Ecto neural progenitor cell (in vitro differentiated cells): ENCODE measurements at regions not wholly inside any gene's neighbourhood (a gene's known extent, or its start where the extent isn't known, plus 50 kb on each side); places are given as distances from the start of the nearest gene placed in this dataset.

Experiments used
- DNase-seq: peaks from one replicate; pipeline ENCODE4 v3.0.0-alpha.2; 2018; ENCODE audit warnings: low spot score

DNA sequence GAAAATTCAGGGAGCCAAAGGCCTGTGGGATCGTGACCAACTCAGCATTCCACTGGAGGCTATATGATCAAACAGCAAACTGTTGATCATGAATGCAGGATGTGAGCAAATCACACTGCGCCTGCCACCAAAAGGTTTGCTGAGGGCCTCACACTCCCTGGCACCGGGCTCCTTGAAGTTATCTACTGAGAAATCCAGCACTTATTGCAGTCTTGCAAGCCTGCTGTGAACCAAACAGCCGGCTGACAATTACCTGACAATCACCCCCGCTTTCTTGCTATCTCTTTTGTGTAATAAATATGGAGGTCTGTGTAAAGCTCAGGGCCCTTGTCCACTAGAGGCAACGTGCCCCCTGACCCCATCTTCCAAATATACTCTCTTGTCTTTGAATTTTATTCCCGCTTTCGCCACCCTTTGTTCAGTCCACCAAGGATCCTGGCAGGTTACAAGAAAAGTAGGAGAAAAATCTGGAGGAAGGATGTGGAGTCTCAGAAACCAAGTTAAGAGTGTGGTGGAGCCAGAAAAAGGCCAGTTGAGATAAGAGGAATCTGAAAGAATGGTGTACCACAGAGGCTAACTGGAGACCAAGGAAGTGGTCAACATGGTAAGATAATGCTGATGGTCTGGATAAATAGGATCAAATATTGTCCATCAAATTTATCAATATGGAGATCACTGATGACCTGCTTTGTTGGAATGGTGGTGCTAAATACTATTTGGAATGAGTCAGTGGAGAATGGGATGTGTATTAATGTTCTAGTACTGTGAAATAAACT lies 229.2 kb downstream of the ALX1 start:
- DNase-seq, result no peak

DNA sequence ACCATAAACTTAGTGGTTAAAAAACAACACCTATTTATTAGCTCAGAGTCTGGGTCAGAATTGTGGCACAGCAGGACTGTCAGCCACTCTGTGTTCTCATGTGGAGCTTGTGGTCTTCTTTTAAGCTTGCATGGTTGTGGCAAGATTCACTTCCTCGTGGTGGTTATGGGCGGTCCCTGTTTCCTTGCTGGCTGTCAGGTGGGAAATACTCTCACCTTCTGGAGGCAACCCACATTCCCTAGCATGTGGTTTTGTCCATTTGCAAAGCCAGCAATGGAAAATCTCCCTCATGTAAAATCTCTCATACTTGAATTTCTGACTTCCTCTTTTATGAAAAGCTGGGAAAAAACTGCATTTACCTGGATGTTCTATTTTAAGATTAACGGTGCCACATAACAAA lies 229.8 kb downstream of the ALX1 start:
- no peak for DNase-seq

DNA sequence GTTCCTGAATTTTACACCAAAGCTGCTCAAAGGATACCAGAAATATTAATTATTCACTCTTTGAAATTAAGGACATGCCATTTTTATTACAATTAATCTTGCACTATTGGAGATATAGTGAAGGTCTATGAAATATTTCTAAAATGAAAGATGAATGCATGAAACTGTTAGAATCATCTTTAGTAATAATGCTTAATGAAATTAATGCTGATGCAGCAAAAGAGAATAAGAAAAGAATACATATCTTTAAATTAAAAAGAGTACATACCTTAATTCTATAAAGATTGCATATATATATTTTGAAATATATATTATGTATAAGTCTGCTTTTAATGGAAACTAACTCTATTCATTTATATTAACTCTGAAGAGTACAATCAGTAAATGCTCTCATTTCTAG lies 236.0 kb downstream of the ALX1 start:
- DNase-seq, result no peak

DNA sequence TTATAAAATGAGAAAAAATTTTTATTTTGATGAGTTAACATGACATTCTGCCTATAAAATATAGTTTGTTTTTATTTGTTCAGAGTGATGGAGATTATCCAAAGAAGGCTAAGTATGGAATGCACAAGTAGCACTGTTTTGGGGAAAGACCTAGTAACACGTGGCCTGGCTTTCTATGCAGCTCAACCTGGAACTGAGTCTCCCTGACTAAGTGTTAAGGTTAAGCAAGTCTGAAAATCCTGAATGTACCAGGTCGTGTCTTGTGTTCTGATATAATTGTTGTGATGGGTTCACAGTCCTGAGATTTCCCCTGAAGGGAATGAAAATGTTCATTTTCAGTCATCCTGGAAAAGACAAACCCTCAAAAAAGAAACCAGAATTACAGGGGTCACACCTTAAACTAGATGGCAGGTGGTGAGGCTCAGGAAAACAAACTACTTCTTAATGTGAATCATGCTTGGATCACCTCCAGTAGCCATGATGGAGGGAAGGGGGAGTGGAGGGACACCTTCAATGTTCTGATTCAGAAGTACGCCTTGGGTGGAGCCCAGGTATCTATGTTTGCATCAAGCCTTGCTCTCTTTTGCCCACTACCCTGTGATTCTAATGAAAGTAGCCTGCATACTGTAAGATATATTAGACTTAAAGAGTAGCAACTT lies 236.8 kb downstream of the ALX1 start:
- no peak for DNase-seq

DNA sequence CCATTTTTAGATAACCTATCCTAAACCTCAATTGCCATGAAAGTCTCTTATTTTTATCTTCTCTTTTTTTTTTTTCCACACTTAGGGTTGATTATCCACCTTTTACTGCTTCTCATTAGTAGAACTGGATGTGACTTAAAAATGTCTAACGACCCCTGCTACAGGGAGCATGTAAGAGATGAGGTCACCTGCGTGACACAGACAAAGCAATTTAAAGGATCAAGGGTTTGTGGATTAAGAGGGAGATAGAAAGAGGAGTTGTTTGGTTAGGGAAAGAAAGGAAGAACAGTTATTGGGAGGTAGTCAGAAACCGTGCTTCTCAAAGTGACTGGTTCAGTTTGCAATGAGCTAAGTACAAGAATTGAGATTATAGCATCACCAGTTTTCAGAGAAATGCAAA lies 239.1 kb downstream of the ALX1 start:
- DNase-seq, result no peak

DNA sequence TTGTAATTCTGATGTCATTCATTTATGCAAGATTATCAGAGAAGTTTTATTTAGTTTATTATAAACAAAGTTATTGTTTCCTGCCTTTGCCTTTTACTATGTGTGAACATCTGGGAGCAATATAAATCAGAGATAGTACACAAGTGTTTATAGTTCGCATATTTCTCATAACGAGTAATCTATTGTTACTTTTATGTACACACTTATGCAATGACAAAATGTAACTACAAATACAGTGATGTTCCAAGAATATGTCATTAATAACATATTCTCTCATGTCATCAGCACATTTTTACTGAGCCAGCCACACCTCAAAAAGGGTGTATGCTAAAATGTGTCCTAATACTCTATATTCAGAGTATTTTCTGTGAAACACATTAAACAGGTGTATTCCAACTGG lies 243.2 kb downstream of the ALX1 start:
- DNase-seq, result no peak

DNA sequence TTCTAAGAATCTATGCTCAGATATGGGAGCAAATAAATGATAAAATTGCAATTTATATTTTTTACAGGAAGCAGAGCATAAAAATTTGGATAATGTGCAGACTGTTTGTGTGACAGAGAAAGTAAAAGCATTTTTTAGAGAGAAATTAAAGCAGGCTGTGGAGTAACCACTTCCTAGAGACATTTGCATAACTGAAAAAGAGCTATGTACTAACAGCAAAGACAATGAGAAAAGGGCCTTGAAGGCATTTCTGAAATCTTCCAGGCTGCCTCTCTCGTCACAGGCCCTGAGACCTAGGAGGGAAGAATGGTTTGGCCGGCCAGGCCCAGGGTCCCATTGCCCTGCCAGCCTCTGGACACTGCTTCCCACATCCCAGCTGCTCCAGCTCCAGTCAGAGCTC lies 247.2 kb downstream of the ALX1 start:
- DNase-seq, result no peak

DNA sequence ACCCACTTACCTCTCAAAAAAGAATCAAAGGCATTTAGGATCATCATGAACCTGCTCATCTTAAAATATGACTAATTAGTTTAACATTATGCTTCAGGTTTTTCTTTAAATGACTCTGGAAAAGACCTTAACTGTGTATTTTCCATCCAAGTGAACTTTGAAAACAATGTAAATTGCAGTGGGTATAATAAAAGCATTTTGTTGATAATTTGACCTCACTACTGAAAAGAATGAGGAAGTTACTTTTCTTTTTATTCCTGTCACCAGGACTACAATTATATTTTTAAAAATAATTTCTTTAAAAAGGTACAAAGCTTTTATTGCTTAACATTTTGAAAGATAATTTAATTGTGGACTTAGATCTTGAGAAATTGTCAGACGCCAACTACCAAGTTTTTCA lies 249.9 kb downstream of the ALX1 start:
- DNase-seq, result no peak

DNA sequence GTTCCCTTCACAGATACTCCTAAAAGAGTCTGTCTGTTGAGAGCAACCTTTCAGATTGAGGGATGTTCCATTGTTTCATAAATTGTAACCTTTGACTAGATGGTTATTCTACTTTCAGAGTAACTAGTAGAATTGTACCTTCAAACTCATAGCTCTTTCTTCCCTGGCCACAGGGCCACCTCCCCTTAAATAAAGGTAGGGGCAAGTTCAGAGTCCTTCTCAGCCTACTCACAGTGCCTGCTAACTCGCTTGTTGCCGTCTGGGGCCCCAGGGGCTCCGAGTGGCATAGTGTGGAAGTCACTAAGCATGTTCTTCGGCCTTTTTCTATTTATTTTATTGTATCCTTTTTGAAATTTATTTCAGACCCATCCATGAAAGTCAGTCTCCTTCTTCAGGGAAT lies 250.4 kb downstream of the ALX1 start:
- no peak for DNase-seq

DNA sequence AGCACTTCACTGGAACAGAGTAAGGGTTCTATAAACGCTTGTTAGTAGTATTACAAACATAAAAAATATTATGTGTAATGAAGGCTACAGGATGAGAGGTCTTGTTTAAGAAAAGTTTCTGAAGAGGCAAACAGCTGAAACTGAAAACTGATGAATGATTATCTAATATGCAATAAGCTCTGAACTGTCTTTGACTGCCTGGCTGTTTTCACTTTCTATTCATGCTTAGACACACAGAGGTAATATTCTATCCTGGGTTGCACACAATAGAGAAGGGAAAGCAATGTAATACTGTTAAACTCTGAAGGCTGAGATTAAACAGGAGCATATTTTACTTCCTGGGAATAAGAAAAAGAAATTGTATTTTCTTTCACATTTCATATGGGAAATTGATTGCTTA lies 251.3 kb downstream of the ALX1 start:
- no peak for DNase-seq

DNA sequence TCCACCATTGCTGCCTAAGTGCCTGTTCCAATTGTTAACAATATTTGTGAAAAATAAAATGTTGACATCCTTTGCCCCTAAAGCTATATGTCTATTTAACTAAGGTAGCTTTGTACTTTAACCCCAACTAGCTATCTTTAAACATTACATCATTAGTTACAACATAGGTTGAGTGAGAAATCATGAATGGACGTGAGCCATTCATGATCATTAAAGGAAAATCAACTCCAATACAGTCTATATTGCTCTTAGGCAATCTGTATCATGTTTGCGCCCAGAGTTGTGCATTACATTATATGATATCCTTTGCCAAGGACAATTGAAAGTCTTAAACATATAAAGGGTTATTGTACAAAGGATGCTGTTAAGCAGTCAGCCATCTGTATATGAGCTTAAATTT lies 269.6 kb downstream of the ALX1 start:
- DNase-seq, result no peak

DNA sequence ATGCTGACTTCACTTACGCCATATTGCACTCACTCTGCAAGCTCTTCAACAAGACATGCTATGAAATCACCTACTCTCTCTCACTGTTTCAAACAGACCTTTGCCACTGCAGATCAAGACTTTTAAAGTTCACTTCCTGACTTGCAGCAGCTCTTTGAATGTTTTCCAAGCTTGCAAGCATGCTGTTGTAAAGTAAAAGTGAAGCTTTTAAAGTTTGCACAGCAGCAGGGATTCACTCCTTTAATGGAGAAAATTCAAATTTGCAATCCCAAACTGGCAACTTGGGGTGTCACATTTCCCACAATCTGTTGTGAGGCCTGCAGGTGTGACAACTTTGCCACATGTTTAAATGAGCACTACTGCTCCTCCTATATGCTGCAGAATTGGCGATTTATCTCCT lies 270.9 kb downstream of the ALX1 start:
- DNase-seq, result no peak

DNA sequence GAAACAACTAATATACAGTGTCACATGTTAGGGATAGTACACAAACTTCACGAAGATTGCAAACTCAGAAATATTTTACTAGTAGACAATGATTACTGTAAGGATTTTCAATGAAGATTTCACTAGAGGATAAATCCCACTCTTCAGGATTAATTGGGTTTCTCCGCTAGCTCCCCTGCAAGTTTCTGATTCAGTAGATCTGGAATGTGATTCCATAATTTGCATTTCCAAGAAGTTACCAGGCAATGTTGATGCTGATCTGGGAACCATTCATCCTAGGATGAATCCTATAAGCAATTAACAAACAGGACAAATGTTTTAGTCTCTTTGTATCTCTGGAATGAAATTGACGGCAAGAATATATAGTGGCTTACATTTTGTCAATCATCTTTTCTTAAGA lies 272.4 kb downstream of the ALX1 start:
- no peak for DNase-seq

DNA sequence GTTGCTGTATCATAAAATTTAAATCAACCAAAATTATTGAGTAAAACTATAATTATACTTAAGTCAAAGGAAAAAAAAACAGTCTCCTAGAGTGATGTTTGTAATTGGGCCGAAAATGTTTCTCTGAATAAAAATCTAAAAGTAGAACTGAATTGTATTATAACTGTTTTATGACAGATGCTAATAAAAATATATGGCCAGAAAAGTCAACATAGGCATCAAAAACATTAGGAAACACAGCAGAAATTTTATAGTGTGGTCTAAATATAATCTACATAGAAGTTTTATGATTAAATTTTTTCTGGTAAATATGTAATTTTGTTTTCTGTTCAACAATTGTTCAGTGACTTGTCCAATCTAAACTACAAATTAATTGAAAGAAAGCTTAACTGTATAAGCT lies 277.8 kb downstream of the ALX1 start:
- DNase-seq, result no peak

DNA sequence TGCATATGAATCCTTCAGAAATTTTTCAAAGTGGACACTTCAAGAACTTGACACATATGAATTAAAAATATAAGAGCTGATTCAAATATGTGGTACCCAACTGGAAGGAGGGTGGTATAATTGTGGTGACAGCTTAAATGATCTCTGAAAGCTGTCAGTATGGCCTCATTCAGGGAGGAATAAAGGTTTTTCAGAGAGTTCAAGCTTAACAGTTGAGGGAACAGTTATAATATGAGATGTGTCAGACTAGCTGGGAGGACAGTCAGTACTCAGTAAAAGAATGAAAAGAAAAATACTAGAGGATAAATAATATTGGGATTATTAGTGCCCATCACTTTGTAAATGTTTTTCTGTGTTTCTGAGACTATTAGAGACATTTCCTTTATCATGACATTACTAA lies 277.5 kb downstream of the RASSF9 start:
- DNase-seq, result no peak

DNA sequence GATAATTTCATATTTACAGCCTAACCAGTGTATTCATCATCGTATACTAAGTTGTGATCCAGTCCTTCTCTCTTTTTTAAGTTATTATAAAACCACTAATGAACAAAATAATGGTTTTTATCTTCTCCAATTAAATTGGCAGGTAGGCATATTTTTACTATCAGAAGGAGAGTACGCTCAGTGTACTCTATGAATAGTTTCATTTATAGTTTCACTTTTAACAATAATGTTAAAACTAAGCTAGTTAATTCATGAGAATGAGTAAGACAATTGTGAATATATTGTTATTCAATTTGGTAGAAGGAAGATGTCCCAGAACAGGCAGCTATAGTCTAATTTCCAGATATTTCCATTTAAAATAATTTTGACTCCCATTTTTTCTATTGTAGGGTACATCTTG lies 277.1 kb downstream of the RASSF9 start:
- DNase-seq, result no peak

DNA sequence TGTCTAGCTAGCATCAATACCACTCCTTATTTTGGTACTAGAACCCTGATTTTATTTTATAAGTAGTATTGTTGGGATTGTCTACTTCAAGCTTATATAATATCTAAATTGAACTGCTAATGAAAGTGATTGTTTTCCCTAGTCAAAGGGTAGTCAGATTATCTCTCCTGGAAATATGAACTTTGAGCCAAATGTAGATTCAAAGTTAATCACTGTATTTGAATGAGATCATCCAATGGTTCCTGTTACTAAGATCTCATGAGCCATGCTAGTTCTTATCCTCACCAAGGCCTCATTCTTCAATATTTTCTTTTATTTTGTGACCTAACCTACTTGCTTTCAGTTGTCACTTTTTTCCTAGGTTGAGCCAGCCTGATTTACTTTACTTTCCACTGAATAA lies 276.7 kb downstream of the RASSF9 start:
- DNase-seq, result no peak

DNA sequence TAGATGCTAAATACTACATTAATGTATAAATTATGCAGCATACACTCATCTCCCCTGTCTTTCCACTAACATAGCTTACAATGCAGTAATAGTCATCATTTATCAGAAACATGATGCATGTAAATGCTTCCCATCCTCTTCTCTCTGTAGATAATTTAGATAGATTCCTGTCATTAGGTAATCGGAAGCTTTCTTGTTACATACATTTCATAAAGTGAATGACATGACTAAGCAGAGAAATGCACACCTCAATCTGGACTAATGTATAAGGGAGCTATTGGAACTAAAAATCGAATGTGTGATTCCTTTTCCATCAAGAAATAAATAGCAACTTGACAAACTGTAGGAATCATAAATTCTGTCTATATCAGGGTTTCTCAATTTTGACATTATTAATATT lies 273.4 kb downstream of the RASSF9 start:
- no peak for DNase-seq

DNA sequence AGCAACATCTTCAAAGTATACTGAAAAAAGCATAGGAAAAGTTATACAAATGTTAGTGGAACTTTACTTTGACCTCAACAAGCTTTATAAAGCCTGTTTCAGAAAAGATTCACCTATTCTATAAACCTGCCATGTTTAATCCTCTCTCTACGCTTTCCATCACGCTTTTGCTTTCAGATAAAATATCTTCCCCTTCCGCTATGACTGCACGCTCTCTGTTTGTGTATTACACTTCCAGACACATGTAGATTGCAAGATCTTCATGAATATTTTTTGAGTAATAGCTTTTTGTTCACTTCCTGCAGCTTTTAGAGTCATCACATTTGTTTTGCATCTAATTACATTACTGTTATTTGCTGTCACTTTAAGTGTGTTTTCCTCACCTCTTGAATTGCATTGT lies 271.4 kb downstream of the RASSF9 start:
- no peak for DNase-seq

DNA sequence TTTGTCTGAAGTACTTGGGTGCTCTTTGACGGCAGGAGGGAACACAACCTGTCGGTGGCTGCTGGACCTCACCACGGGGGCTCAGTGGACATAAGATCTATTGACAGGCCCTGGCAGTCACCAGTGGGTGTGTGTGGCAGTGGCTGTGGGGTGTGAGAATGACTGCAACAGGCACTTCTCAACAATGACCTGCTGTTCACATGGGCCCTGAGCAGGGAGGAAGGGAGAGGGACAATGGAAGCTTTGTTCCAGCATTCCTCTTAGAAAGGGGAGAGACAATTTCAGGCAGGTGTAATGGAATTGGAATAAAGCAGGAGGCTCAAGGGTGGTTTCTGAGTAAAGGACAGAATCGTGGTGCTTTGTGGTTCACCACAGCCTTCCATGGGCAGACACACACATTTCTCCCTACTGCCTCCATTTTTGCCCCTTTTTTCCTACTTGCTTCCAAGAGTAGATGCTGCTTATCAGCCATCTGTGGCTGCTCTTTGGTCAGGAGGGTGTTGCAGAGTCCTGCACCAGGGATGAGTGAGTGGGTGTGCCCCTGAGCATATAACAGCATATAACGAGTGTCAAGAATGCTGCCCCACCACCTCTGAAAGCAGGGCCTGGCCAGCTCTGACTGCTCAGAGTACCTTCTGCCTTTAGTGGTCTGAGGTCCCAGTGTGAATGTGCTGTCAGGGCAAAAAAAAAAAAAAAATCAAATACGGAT lies 267.7 kb downstream of the RASSF9 start:
- DNase-seq, result no peak

DNA sequence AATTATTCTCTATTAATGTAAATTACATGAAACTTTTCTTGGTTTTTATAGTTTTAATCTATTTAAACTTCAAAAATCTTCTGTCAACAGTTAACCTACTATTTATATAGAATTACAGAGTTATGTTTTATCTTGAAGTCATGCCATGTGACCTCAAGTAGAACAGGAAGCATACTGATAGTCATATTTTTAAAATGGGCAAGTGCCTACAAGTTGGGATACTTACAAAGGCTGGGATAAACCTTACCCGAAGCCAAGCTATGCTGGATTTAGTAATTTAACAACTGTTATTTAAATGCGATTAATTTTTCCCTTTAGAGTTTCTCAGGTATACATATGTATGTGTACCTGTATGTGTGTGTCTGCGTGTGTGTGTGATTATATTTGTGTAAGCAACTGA lies 266.9 kb downstream of the RASSF9 start:
- DNase-seq, result no peak

DNA sequence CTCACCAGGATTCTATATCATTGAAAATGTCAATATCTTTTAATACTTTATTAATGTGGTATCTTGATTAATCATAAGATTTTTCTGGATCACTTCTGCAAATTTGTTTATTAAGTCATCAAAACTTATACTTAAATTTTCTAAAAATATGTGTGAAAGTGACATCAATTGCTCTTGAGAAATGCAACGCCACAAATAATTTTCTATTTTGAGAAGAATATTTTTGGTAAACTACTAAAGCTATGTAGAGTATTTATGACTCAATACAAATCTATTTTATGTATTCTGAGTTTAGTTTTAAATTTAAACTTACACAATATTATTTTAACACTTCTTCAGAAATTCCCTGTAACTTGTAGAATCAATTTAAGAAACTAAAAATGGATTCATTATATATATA lies 263.3 kb downstream of the RASSF9 start:
- DNase-seq, result no peak

DNA sequence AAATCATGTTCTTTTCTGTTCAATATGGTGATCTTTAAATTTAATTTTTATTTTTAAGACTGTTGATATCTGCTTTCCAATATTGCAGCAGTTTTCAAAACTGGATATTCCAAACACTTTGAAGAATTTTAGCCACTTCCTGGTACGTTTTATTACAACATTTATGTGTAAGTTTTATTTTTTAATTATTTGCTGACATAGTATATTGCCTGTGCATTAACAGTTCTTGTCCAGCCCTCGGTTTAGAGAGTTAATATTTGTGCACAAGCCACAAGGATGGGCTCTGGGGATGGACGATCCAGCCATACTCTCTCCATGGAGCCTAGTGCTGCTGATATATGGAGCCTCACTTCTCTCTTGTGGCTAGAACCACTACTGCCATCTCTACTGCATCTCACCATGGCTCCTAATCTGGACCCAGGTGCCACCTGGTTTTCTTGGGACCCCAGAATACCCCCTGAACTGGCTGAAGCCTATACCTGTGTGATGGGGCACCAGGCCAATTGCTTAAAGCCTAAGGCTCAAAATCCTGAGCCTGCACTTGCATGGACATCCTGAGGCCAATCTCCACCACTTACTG lies 262.5 kb downstream of the RASSF9 start:
- DNase-seq, result no peak
